ENCODE measurements at regions not wholly inside any gene's neighbourhood (a gene's known extent, or its start where the extent isn't known, plus 50 kb on each side); places are given as distances from the start of the nearest gene placed in this dataset.

DNA sequence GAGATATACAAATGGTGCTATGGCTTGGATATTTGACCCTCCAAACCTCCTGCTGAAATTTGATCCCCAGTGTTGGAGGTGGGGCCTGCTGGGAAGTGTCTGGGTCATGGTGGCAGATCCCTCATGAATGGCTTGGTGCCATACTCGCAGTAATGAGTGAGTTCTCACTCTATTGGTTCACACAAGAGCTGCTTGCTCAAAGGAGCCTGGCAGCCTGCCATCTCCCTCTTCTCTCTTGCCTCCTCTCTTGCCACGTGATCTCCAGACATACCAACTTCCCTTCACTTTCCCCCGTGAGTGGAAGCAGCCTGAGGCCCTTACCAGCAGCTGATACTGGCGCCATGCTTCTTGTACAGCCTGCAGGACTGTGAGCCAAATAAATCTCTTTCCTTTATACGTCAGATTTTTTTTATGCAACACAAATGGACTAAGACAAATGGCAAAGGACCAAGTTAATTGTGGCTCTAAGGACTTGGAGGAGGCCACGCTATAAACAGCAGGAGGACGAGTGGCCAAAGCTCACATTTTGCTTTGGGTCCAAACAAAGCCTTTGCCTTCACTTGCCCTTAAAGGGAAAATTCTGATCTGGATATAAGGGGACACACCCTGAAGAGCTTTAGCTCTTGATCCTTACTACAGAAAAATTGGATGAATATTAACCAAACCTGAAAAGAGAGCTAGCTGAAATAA lies 214.7 kb downstream of the SS18 start:
- DNase-seq (ENCODE audit: low read depth in 3 of 3), result no peak

DNA sequence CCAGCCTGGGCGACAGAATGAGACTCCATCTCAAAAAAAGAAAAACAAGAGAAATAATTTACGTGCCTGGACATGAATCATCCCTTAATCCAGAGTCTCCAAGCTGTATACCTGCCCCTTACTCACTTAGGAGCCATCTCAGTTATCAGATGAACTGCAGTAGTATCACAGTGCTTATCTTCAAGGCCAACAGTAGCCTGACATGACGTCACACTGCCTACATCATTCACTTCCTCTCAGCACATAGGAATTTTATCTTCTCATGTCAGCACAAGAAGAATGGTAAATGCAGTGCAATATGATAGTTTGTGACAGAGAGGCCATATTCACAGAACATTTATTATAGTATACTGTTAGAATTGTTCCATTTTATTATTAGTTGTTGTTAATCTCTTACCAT lies 216.6 kb downstream of the SS18 start:
- no peak for DNase-seq (ENCODE audit: low read depth in 3 of 3)

DNA sequence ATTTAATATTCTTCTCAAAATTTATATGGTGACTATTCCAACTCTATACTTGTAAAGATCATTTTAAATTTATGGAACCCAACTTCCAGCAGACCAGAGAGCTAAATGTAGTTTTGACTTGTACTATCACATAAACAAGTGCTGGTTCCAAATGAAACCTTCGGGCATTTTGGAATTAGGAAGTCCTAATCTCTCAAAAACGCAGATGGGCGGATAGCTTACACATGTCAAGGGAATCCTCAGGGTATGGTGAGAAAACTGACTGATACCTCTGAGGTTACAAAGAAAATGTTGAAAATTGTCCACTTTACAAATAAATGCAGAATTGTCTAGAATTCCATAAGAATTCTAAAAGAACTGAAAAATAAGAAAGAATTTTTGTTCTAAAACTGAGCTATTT lies 224.1 kb downstream of the SS18 start:
- no peak for DNase-seq (ENCODE audit: low read depth in 3 of 3)

DNA sequence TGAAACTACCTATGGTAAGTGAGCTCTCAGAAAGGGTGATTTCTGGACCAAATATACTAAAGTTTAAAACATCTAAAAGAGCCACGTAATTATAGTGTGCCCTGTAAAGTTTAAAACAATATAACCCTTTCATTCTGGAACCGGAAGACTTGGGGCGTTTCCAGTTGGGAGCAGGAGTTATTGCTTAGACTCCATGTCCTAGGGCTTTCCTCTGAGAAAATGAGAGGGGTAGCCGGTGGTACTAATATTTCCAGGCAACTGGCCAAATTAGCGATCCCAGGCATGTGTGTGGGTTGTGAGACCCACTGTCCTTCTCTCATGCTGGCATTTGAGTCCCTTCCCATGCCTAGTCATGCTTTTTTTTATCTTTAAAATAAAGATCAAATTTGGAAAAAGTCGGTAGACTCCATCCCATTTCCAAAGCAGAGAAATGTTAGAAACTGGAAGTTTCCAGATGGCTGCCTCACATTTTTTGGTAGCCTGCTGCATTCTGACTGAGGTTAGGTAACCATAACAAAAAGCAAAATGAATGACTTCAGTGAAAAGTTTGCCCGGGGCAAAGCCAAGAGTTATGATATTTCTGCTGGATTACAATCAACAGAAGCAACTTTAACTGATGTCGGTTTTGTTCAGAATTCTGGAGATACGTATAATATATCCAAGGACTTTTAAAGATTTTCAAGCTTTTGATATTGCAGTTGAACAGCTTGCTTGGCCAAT lies 227.4 kb downstream of the SS18 start:
- no peak for DNase-seq (ENCODE audit: low read depth in 3 of 3)

DNA sequence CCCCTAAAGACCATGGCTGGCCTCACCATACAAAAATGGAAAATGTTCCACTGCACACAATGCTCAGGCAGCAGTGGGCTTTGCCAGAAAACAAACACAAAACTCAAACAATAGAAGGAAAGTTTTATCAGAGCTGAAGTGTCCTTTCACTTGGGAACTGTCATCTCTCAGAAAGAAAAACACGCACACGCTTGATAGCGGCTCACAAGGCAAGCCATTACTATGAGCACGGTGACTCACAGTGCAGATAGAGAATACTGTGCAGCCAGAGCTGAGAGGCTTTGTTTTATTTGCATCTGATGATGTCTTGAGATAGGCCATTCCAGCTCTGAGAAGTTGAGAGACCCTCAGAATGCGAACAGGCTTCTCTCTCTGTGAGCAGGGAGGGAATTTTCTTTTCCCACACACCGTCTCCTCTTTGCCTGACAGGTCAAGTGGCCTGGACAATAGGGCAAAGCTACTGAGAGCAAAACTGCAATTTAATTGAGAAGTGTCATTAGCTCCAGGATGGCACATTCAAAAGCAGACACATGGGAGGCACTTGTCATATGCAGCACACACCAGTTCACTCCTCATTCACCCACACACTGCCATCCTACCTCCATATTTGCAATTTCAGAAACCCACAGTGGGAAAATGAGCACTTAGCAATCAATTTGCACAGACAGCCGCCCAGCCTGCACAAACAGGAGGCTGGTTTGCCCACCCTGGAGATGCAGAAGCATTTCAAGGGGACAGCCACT lies 236.6 kb downstream of the SS18 start:
- no peak for DNase-seq (ENCODE audit: low read depth in 3 of 3)

DNA sequence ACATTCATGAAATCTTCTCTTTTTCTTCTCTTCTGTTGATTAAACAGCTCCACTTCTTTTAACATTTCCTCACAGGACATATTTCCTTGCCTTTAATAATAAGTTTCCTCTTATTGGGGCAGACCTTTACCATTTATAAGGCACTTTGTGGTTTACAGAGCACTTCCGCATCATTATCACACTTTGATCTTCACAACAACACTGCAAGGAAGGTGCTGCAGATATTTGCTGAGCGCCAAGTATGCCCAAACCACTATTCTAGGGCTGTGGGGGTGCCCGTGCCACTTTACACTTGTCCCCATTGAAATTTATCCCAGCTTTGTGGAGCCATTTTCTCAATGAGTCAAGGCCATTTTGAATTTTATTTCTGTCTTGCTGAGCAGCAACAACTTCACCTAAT lies 246.6 kb downstream of the SS18 start:
- no peak for DNase-seq (ENCODE audit: low read depth in 3 of 3)

DNA sequence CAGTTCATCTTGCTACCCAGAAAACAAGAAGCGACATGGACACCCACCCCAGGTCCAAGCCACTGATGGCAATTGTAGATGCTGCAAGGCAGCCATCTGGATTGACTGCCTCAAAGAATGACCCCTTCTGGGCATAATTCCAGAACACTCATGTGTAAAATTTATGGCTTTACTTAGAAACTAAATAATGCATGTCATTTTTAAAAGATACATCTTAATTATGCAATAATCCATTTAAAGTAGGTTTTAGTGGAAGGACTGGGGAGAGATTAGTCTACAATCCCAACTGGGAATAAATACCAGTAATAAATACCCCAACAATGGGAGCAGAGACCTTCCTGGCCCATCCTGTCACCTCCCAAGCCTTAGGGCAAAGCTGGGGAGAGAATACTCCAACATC lies 247.7 kb downstream of the SS18 start:
- DNase-seq (ENCODE audit: low read depth in 3 of 3), result no peak

DNA sequence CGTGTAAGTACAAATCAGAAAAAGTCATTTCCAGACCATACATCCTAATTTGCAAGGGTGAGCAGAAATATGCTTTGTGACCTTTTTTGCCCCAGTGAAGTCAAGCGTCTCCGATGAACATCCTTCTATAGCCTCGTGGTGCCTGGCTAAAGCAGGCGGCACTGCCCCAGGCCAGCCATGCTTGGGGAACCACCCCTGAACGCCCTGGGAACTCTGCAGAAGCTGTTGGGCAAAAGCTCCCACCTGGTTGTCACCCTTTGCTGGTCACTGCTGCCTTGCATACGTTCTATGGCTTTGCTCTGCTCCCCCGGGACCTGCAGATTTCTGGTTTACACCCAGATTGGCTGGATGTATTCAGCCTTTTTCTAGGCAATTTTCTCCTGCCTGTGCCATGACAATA lies 256.4 kb downstream of the SS18 start:
- DNase-seq (ENCODE audit: low read depth in 3 of 3), result no peak

DNA sequence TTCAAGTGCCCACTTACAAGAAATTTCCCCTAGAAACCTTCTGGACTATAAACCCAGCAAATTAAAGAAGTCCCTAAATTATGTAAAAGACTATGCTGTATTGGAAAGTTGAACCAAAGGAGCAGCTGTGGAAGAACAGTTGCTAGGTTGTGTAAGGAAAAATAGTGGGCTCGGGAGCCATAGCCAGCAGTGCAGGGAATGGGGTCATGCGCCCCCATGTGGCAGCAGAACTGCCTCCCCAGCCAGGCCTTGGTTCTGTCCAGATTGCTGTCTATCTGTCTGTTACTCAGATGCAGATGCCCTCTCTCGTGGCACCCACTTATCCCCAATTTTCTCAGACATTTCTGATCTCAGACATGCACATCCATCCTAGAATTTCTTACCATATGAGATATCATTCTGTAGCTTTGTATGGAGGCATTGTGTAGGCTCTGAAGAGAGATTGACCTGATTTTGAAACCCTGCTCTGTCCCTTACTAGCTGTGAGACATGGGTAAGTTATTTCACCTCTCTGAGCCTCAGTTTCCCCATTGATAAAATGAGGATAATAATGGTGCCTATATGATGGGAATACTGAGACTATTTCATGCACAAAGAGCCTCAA lies 258.3 kb downstream of the SS18 start:
- DNase-seq (ENCODE audit: low read depth in 3 of 3), result peak in 1 of 3 donors; percentile 2

DNA sequence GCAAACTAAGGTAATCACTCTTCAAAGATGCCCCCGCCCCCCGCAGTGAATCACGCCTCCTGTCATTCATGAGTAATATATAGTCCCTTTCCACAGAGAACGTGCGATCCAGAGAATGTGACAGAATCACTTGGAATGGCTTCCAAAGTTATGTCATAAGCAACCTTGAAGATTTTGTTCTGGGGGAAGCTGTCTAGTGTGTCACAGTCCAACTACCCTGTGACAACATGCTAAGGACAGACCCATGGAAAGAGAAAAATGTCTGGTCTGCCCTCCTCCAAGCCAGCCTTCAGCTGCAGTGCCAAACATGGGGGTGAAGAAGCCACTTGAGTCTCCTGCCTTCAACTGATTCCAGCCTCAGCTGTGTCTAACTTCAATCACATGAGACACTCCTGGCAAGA lies 259.1 kb downstream of the SS18 start:
- no peak for DNase-seq (ENCODE audit: low read depth in 3 of 3)

DNA sequence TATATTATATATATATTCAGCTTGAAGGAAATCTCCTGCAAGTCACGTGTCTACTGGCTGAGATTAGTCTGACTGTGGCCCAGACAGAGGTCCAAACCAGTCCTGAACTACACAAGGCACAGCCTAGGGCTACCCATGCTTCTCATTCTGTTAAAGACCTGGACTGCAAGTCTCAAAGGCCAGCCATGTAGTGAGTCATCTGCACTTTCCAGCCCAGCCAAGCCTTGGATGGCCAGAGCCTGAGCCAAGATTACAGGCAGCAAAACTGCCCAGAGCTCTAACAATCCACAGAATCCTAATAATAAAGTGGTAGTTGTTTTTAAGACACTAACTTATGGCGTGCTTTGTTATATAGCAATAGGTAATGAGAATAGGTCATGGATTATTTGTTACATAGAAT lies 259.6 kb downstream of the SS18 start:
- DNase-seq (ENCODE audit: low read depth in 3 of 3), result no peak

DNA sequence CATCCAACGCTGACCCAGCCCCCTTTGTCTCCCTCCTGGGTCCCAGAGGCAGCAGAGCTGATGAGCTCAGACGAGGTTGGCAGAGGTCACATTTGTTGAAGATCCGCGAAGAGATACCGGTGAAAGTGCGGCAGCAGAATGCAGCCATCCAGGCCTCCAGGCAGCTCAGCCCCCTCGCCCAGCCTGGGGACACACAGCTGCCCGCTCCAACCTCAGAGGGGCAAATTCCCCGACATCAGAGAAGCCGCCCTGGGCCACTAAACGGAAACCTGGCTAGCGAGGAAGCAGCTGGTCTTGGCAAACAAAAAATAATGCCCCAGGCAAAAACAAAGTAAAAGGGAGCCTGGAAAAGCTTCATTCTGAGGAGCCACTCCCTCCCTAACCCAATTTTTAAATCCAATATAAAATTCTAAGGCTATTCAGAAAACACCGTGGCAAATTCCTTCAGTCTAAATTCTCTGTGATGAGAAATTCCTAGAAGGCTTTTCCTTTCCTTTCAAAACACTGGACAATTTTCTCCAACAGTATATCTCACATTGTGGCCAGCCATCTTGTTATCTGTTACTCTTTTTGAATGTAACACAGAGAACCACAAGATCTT lies 262.4 kb downstream of the SS18 start:
- no peak for DNase-seq (ENCODE audit: low read depth in 3 of 3)

DNA sequence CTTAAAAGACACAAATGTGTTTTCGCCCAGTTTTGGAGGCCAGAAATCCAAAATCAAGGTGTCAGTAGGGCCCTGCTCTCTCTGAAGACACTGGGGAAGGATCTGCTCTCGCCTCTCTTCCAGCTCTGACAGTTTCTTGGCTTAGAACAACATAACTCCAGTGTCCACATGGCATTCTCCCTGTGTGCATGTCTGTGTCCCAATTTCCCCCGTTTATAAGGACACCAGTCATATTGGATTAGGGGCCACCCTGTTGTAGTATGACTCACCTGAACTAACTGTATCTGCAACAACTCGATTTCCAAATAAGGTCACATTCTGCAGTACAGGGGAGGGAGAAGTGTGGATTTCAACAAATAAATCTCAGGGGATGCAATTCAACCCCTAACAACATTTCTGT lies 263.2 kb downstream of the SS18 start:
- DNase-seq (ENCODE audit: low read depth in 3 of 3), result no peak

DNA sequence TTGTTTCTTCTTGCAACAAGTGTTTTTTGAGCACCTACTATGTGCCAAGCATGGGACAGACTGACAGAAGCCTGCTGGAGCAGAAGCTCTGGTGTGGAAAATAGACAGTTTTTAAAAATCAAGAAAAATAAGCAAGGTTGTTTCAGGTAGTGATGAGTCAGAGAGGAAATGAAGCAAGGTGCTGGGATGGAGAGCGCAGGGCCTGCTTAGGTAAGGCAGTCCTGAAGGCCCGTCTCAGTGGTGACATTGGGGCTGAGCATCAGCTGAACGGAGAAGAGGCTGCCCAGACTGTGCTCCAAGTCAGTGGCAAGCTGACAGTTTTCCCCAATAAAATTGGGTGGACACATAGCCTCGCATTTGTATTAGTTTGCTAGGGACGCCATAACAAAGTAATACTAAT lies 263.6 kb downstream of the SS18 start:
- DNase-seq (ENCODE audit: low read depth in 3 of 3), result no peak

DNA sequence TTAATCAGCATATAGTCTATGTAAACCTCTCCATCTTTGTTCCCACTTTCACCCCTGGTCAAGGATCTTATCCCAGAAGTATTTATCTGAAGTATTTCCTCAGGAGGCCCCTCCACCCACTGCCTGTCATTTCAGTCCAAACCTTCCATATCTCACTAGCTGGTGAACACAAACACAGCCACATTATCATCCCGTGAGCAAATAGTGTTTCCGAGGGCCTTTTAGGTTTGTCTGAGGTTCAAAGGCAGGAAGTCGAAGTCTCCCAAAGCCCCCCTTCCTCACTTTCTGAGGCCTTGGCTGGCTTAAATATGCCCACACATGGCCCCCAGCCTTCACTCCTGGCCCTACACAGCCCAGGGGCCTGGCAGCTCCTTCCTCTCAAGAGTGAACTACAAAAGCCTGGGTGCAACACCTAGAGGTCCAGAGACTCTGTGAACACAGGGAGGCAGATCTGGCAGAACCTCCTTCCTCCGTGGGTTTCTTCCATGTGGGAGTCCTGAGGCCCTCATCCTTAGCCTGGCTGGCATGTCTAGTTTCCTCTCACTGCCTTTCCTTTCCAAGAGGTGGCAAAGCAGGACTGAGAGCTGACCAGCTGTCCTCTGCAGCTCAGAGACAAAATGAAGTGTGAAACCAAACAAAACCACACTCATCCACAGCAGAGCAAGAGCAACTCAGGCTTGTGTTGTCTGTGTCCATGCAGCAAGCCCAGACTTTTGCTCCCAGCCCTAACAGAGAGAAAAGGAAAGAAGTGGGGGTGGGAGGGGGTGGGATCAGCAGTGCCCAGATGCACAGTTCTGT lies 264.2 kb downstream of the SS18 start:
- no peak for DNase-seq (ENCODE audit: low read depth in 3 of 3)

DNA sequence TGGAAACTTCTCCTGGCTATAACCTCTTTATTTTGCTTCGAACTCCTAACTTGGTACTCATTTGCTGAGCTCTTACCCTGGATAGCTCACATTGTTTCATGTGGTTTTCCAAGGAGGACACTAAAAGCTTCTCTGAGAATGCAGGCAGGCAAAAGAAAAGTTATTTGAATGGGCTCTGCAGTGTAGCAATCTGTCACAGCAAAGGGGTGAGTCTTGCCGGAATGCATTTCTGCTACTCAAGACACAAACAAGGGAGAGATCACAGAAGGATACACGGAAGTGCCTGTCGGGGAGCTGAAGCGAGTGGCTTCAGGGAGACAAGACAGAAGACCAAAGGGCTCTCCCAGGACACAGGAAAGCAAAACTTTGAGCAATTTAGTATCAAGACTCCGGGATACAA lies 265.4 kb downstream of the SS18 start:
- DNase-seq (ENCODE audit: low read depth in 3 of 3), result no peak

DNA sequence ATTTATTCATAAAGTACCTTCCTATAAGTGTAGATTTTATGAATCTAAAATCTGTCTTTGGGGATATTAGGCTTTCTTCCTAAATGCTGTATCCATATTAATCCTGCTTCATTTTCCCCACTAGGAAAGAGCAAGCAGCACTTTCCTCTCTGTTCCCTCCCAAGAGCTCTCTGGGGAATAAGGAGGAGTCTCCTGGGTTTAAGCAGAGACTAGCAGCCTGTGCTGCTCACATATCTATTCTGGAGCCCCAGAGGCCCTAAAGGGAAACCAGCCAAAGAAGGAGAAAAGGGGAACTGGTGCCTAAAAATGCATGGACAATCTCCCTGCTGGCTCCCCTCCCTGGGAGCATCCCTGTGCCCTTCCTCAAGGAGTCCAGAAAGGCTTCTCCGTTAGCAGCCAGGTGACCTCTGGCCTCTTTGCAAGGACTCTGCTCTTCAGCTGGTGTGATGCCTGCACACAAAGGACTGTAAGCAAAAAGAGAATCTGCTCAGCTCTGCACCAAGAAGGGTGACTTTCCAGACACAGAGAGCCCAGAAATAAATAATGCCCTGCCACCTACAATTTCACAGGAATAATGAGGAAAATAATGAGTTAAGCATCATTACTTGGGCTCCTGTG lies 270.6 kb downstream of the SS18 start:
- no peak for DNase-seq (ENCODE audit: low read depth in 3 of 3)

DNA sequence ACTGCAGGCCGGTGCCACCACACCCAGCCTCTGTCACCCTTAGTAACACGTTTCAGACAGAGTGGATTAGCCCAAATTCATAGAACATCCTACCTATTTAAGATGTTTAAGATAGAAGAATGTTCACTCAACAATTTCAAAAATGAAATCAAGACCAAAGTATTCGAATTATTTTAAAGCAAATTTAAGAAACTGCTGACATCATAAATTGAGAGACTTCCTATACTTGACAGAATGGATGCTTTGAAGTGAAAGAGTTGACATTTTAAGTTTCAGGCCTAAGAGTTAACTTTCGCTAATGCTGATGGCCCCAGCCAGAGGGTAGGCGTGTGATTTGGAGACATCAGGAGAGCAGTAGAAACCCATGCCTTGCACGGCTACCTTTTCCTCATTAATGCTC lies 271.9 kb downstream of the SS18 start:
- DNase-seq (ENCODE audit: low read depth in 3 of 3), result no peak

DNA sequence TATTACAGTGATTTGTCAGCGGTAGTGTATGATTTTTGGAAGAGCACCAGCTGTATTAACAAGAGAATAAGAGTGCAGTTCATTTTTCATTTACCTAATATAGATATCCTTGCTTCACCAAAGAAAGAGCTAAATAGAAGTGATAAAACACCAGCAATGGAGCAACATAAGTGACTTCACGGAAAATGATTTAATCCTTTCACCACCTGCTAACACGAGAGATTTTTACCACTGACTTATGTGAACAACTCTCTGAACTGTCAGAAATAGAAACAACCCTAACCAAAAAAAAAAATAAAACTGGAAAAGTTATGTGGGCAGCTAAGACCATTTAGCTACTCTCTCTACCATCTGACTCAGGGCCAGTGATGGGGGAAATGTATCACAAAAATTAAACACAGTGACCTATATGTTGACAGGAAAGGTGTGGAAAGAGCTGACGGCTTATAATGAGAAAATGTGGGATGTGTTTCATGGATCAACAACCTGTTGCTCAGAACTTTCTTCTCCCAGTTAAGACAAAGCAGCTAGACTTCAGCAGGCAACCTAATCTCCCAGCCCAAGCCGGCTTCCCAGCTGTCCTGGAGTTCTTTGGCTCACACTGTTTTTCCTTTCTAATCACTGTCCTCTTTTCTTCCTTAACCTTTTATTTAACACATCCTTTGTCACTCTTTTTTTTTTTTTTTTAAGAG lies 272.7 kb downstream of the SS18 start:
- no peak for DNase-seq (ENCODE audit: low read depth in 3 of 3)

DNA sequence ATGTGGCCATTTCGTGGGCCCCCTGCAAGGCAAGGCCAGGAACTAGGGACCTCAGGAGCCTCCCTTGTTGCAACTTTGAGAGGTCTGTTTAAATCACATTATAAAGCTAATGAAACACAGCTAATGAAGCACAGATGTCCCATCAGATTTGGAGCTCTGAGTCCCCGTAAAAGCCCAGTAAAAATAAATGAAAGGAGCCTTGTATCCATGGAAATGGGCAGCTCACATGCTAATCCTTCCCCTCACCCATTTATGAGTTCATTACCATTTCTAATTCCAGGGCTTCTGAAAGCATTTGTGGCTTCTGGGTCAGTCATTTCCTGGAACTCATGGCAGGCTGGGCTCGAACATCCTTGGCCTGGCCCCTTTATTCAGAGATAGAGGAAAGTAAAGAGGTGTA lies 274.8 kb downstream of the SS18 start:
- no peak for DNase-seq (ENCODE audit: low read depth in 3 of 3)

All from stimulated activated CD4-positive, alpha-beta T cell treated with anti-CD3 and anti-CD28 coated beads, TNF-alpha, amount 100 ng/mL, for 48 hours (primary cell).